HepG2 (cell line): ENCODE measurements at regions not wholly inside any gene's neighbourhood (a gene's known extent, or its start where the extent isn't known, plus 50 kb on each side); places are given as distances from the start of the nearest gene placed in this dataset.

ENCODE experiments used
- ATAC-seq: fragments of 200-7000 bp; cut with Tn5 transposase; 3 replicates; pipeline ENCODE4 v1.9.1; 2020; ENCODE audit warnings: mild to moderate bottlenecking, moderate library complexity
- BruUV-seq: library from RNA; stranded (reverse); fragments of 400-500 nt; replicated peaks from 2 replicates; lab custom pipeline; 2021; lab: Mats Ljungman, UMichigan
- CTCF ChIA-PET: fragments of 300-600 bp; formaldehyde crosslinking; extraction: SDS; loops from one replicate; lab custom pipeline; 2021; ENCODE audit warnings: low total read pairs, inconsistent platforms, low intra/inter-chr PET ratio; lab: Yijun Ruan, JAX
- POLR2A ChIA-PET: fragments of 350-600 bp; sonication (Branson Sonifier 250); formaldehyde crosslinking; loops from one replicate; lab custom pipeline; 2020; ENCODE audit warnings: antibody characterized with exemption, inconsistent platforms; lab: Yijun Ruan, JAX
- DNase-seq: peaks from one replicate; pipeline ENCODE4 v3.0.0-alpha.2; 2015; ENCODE audit warnings: low spot score
- FAIRE-seq: peaks from 3 replicates; lab custom pipeline; 2011; peaks lifted over from hg19 to GRCh38; lab: Jason Lieb, UNC
- H2AFZ ChIP-seq: one replicate; pipeline ENCODE4 v1.6.1; 2011; ENCODE audit warnings: low read length, inconsistent platforms
- H3K27ac ChIP-seq: fragments of 300-600 bp; 3 replicates; pipeline ENCODE4 v1.8.0; 2011; ENCODE audit warnings: mixed run types, mild to moderate bottlenecking, mixed read lengths, low read length, inconsistent platforms; ENCODE audit not compliant: insufficient read depth; ENCODE audit errors: extremely low read length
- H3K27me3 ChIP-seq, 2 experiments: fragments of 200-600 bp in 1 of 2; 2 replicates in 1 of 2; 3 replicates in 1 of 2; pipeline versions ENCODE4 v1.6.0 to v1.8.0; 2011; ENCODE audit warnings: low read length in 2 of 2, mild to moderate bottlenecking in 2 of 2, moderate library complexity in 2 of 2, inconsistent platforms in 1 of 2; ENCODE audit not compliant: insufficient read depth in 2 of 2, control insufficient read depth in 1 of 2
- H3K36me3 ChIP-seq, 2 experiments: fragments of 200-600 bp in 1 of 2; replicated peaks in 1 of 2; 2 replicates in 1 of 2; 3 replicates in 1 of 2; pipeline versions ENCODE4 v1.5.1 to v1.8.0; 2011; ENCODE audit warnings: low read length in 2 of 2, inconsistent platforms in 1 of 2; ENCODE audit not compliant: insufficient read depth in 2 of 2, control insufficient read depth in 1 of 2
- H3K4me1 ChIP-seq: 2 replicates; pipeline ENCODE4 v1.5.1; 2012; ENCODE audit warnings: low read length, inconsistent platforms; ENCODE audit not compliant: insufficient read depth
- H3K4me2 ChIP-seq: 2 replicates; pipeline ENCODE4 v1.6.0; 2011; ENCODE audit warnings: low read depth, low read length, inconsistent platforms
- H3K4me3 ChIP-seq, 3 experiments: fragments of 200-600 bp in 1 of 3; sonication (generic), shearing (Covaris generic) in 1 of 3; replicated peaks in 1 of 3; 2 replicates each; pipeline ENCODE4 v1.5.1; 2011 to 2016; ENCODE audit warnings: low read length in 3 of 3, inconsistent platforms in 2 of 3, low read depth in 2 of 3, mild to moderate bottlenecking in 2 of 3, control low read depth in 1 of 3, mixed read lengths in 1 of 3; ENCODE audit not compliant: insufficient read depth in 1 of 3
- H3K79me2 ChIP-seq: one replicate; pipeline ENCODE4 v1.6.1; 2011; ENCODE audit warnings: low read length, inconsistent platforms; ENCODE audit not compliant: insufficient read depth
- H3K9ac ChIP-seq: 2 replicates; pipeline ENCODE4 v1.6.0; 2011; ENCODE audit warnings: mild to moderate bottlenecking, low read depth, low read length, inconsistent platforms; ENCODE audit not compliant: insufficient read depth
- H3K9me3 ChIP-seq: 2 replicates; pipeline ENCODE4 v1.5.1; 2012; ENCODE audit warnings: mild to moderate bottlenecking, low read length
- H4K20me1 ChIP-seq: 2 replicates; pipeline ENCODE4 v1.6.0; 2011; ENCODE audit warnings: inconsistent platforms, mild to moderate bottlenecking, low read length, moderate library complexity; ENCODE audit not compliant: insufficient read depth
- FOXJ3 ChIP-seq: sonication (generic); formaldehyde crosslinking; IDR thresholded peaks from 2 replicates; pipeline ENCODE4 v1.4.0; 2020; ENCODE audit warnings: missing genetic modification reagents, mild to moderate bottlenecking, borderline replicate concordance
- KDM6A ChIP-seq: IDR thresholded peaks from 2 replicates; pipeline ENCODE4 v1.6.1; 2016; ENCODE audit warnings: low read depth
- MAFF ChIP-seq: IDR thresholded peaks from 2 replicates; pipeline ENCODE4 v1.6.1; 2011; ENCODE audit warnings: low read depth, low read length, improper control_type of control experiment
- MXI1 ChIP-seq: IDR thresholded peaks from 3 replicates; pipeline ENCODE4 v1.6.1; 2012; ENCODE audit warnings: low read depth, low read length, inconsistent platforms, borderline replicate concordance
- NFE2 ChIP-seq: sonication (generic); formaldehyde crosslinking; IDR thresholded peaks from 2 replicates; pipeline ENCODE4 v1.4.0; 2020; ENCODE audit warnings: missing genetic modification reagents
- SKIL ChIP-seq: sonication (generic); formaldehyde crosslinking; IDR thresholded peaks from 2 replicates; pipeline ENCODE4 v1.8.0; 2022; ENCODE audit warnings: missing genetic modification reagents, mild to moderate bottlenecking, moderate library complexity, borderline replicate concordance
- TBX2 ChIP-seq: sonication (generic); formaldehyde crosslinking; IDR thresholded peaks from 2 replicates; pipeline ENCODE4 v1.5.0; 2020; ENCODE audit warnings: missing genetic modification reagents, mild to moderate bottlenecking, borderline replicate concordance
- ZFP1 ChIP-seq: IDR thresholded peaks from 2 replicates; pipeline ENCODE4 v1.6.1; 2016
- ZFYVE20 ChIP-seq: sonication (generic); formaldehyde crosslinking; IDR thresholded peaks from 2 replicates; pipeline ENCODE4 v1.8.0; 2023; ENCODE audit warnings: low read depth, mild to moderate bottlenecking, moderate library complexity, missing genetic modification reagents, borderline replicate concordance
- ZNF18 ChIP-seq: sonication (generic); formaldehyde crosslinking; IDR thresholded peaks from 2 replicates; pipeline ENCODE4 v1.8.0; 2022; ENCODE audit warnings: mild to moderate bottlenecking, missing genetic modification reagents; ENCODE audit not compliant: insufficient replicate concordance
- ZNF251 ChIP-seq: sonication (generic); formaldehyde crosslinking; IDR thresholded peaks from 2 replicates; pipeline ENCODE4 v1.9.0; 2021; ENCODE audit warnings: mild to moderate bottlenecking, missing genetic modification reagents
- WGBS: methylation state at CpG from one replicate; pipeline ENCODE4 v1.1.6; 2017; ENCODE audit warnings: low lambda C conversion rate; 5-methylcytosine and 5-hydroxymethylcytosine counted together
- in situ Hi-C: cut with HindIII; loops from 2 replicates; pipeline ENCODE4 v1.10.0; 2017; ENCODE audit warnings: low pct_unique_long_range_greater_than_20kb; ENCODE audit not compliant: extremely low pct_ligation_motif_present
- intact Hi-C: fragments of 100-400 bp; cut with micrococcal nuclease; formaldehyde crosslinking; loops from one replicate; pipeline ENCODE4 v1.10.0; 2022; ENCODE audit not compliant: unreplicated experiment

GRCh38 chr5:24916863-24917262 lies 272.1 kb upstream of the CDH10 start:
- BruUV-seq, result no TSS peak
- Histone ChIP-seq H3K4me2 (no peak overlapping the region), H3K27ac (no peak overlapping the region), H2AFZ (no peak overlapping the region), H3K9ac (no peak overlapping the region), H4K20me1 (no peaks in the 10 kb centered on the region), H3K36me3 (no peaks in the 10 kb centered on the region), H3K79me2 (no peaks in the 10 kb centered on the region), H3K27me3 (no peaks in the 10 kb centered on the region), H3K4me1 (no peaks in the 10 kb centered on the region), H3K4me3 (no peak overlapping the region), H3K9me3 (peaks cover 38% of the 10 kb centered on the region)
- FAIRE-seq (no peak), ATAC-seq (no peak), DNase-seq (no peak)
- no peak for TF ChIP-seq TBX2 (CRISPR knock-in tag)
- in situ Hi-C loops (no loop called here), intact Hi-C loops (no loop called here)
- CTCF ChIA-PET, result no interaction called here
- WGBS, result 42% methylated on average over 2 of the region's 2 CpGs
- POLR2A ChIA-PET, result no interaction called here

- peaks cover 25% of the 10 kb centered on the region for H3K9me3 ChIP-seq
- no peaks in the 10 kb centered on the region for H4K20me1 ChIP-seq
- FAIRE-seq, result no peak
- CTCF ChIA-PET, result no interaction called here
- H3K27me3 ChIP-seq, result no peaks in the 10 kb centered on the region
- H3K4me1 ChIP-seq, result no peaks in the 10 kb centered on the region
- POLR2A ChIA-PET, result no interaction called here
- in situ Hi-C loops, result no loop called here
- intact Hi-C loops, result no loop called here
- H2AFZ ChIP-seq, result no peak overlapping the region
- H3K9ac ChIP-seq, result no peak overlapping the region
- H3K4me2 ChIP-seq, result no peak overlapping the region
- H3K36me3 ChIP-seq, result no peaks in the 10 kb centered on the region
- no peak for DNase-seq
- H3K4me3 ChIP-seq, result no peak overlapping the region
- H3K79me2 ChIP-seq, result no peaks in the 10 kb centered on the region
- no peak for ATAC-seq
- no peak overlapping the region for H3K27ac ChIP-seq
- no TSS peak for BruUV-seq
- TF ChIP-seq KDM6A (CRISPR knock-in tag) (no peak), ZFYVE20 (CRISPR knock-in tag) (no peak), MAFF (no peak), ZNF18 (CRISPR knock-in tag) (no peak), FOXJ3 (no peak), ZFP1 (no peak), SKIL (CRISPR knock-in tag) (no peak), MXI1 (no peak), NFE2 (no peak), ZNF251 (CRISPR knock-in tag) (no peak)
Observed at GRCh38 chr5:24909210-24909609, 264.4 kb upstream of the CDH10 start.
